CD4-positive, alpha-beta T cell treated with Interleukin-12 subunit alpha and Interleukin-12 subunit beta, for 1 hour (primary cell): ENCODE measurements at regions not wholly inside any gene's neighbourhood (a gene's known extent, or its start where the extent isn't known, plus 50 kb on each side); places are given as distances from the start of the nearest gene placed in this dataset.

Experiments
- DNase-seq: peaks from one replicate; pipeline ENCODE4 v3.0.0-alpha.2; 2020

DNA sequence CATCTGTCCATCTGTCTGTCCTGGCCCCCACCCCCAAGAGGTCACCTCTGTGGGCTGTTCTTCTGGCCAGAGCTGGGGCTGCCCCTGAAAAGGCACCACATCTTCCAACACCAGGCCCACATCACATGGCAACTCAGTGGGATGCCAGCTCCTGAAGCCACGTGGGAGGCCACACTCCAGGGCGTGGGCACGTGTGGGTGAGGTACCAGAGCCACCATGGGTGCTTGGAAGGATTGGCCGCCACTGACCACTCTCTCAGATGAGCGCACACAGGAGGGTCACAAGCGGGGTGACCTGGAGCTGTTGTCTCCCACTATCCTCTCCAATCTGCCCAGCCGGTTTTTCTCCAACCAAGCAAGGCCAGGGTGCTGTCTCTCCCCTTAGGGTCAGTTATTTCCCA lies 197.9 kb downstream of the TFCP2L1 start:
- DNase-seq = no peak

DNA sequence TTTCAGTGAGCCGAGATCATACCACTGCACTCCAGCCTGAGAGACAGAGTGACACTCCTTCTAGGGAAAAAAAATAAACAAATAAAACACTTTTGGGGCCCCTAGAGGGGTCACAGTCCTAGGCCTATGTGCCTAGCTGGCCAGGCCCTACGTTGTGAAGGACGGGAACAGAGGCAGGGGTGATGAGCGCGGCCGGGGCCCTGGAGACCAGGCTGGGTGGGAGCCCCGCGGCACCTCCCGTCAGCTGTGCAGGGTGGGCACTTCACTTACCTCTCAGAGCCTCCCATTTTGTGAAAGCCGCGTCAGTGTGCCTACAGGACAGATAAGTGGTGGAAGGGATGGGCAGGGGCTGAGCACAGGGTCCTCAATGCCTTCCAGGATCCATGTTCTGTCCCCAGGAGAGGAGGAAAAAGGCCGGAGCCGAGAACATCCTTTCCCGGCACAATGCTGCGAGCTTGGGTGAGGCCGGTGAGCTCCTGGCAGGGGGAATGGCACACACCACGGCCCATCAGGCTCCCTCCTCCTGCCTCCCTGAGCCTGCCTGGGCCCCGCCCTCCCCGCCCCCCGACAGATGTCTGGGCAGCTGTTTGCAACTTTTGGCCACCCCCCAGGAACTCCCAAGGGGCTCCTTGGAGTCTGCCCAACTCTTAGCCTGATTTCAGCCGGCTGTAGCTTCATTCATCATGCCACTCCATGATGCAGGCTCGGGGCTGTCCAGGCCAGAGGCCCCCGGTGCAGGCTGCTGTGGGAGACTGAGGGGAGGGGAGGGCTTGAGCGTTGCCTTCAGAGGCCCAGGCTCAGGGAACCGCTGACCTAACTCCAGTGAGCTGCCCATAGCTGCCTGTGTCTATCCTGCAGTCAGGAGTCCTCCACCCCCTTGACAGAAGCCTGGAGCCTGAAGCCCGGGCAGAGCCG lies 196.5 kb downstream of the TFCP2L1 start:
- no peak for DNase-seq

DNA sequence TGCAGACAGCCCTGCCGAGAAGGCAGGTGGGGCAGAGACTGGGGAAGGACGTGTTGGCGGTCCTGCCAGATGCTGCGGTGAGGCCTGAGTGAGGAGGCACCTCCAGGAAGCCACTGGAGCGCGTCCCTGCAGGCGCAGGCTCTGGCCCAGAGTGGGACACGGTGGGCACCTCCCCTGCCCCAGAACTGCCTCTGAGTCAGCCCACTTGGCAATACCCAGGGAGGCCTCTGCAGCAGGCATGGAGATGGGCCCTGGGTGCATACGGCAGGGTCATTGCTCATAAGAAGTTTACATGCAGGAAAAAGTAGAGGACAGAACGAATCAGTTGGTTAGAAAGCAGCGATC lies 195.9 kb downstream of the TFCP2L1 start:
- no peak for DNase-seq

DNA sequence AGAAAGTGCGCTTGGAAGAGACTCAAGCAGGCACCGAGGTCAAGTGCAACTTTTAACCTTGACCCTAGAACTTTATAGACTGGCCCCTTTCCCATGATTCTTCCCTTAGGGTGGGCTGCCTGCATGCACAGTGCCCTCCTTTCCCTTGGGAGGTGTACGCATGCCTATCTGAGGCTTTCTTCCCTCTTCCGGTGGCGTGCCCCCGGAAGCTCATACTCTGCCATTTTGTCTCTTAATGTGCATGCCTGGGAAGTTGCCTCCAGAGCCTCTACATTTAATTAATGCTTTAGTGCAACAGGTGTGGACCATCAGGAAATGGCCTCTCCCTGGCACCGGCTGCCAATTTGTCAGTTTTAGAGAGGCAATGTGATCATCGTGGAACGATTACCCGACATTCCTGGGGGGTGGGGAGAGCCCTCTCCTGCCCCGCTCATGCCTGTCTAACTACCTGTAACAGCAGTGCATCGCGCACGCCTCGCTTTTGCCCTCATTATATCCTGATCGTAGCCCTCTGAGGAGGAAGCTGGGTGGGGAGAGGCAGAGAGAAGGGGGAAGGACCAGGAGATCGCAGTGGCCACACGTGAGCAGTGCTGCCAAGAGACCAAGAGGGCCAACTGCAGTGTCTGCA lies 194.8 kb downstream of the TFCP2L1 start:
- DNase-seq = no peak

DNA sequence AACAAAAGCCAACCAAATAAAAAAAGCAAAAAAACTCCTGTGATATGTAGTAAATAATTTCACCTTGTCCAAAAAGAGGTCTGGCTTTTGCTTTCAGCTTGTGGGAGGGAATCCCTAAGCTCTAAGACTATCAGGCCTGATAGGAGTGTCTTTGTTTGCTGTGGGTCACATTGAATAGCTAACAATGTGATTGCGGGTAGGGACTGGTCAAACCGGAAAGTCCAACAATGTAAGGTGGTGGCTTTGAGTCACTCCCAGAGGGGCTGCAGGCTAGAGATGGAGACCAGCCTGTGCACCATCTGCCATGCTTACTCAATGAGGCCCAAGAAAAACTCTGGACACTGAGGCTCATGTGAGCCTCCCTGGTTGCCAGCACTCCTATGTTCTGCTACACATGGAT lies 192.9 kb downstream of the TFCP2L1 start:
- no peak for DNase-seq

DNA sequence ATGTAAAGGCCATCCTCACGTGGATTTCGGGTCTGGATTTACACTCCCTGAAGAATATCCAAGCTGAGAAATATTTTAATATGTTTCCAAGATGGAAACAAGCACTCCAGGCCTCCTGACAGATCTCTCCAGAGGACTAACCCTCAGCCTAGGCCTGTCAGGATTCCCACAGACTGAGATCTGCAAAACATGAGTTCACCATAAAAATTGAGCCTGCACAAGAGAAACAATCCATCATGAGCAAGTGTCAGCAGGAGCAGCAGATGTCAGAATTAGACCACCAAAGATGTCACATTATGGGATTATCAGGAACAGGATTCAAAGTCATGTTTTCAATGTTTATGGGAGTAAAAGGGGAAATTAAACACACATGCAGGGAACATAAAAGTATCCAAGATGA lies 191.3 kb downstream of the TFCP2L1 start:
- DNase-seq = no peak

DNA sequence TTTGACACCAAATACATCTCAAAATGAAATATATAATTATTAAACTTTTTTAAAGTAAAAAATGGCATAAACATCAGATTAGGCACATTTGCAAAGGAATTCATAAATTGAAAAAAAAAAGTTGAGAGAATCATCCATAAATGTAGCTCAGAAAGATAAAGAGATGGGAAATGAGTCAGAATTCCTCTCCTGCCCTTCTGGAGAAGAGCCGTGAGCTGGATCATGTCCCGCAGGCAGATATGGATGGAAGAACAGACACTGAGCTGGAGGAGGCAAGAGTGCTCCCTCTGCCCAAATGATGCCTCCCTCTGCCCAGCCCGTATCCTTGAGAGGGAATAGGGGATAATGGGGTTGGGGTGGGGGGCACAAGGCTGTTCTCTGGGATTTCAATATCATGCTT lies 190.9 kb downstream of the TFCP2L1 start:
- no peak for DNase-seq

DNA sequence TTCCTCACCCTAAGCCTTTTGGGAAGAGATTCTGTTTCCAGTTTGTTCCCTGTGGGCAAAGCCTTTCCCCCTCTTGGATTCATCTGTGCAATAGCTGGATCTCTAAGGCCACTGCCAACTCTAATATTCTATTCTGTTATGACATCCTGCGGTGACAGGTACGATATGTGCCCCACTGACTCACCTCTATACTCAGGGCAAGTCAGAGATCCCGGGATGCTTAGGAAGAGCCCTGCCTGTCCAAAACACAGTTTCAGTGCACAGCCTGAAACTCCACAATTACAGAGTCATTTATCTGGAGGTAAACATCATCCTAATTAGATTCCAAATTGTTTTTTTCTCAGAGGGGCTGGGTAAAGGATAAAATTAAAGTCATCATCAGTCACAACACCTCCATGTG lies 190.2 kb downstream of the TFCP2L1 start:
- no peak for DNase-seq

DNA sequence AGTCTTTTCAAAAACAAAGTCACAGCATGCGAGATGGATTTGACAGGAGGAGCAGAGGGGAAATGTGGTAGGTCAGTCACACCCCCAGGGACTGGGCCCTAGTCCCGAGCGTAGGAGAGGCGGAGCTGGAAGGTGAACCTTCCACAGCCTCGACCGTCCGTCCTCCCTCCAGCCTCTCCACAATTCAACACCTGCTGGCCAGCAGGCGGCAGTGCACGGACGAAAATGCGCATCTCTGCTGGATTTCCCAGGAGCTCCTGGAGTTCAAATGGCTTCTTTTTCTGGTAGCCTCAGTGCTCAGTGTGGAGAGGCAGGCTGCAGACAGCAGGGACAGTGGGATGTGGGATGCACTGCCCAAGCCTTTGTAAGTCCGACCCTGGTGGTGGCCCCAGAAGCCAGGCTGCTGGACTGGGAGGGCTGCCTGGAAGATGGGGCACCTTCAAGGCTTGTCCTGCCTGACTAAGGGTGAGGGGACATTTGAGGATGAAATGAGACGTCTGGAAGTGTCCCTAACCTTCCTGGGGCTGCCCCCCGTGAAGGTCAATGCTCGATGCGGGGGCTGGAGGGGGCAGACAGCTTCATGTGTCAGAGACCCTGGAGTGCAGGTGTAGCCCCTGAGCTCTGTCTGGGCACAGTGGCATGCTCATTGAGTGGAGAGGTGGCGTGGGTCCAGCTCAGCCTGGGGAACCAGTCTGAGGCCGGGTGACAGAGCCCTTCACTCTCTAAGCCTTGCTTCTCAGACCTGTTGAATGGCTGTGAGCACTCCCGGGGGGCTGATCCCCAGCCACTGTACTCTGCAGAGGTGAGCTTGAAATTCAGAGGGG lies 189.5 kb downstream of the TFCP2L1 start:
- no peak for DNase-seq

DNA sequence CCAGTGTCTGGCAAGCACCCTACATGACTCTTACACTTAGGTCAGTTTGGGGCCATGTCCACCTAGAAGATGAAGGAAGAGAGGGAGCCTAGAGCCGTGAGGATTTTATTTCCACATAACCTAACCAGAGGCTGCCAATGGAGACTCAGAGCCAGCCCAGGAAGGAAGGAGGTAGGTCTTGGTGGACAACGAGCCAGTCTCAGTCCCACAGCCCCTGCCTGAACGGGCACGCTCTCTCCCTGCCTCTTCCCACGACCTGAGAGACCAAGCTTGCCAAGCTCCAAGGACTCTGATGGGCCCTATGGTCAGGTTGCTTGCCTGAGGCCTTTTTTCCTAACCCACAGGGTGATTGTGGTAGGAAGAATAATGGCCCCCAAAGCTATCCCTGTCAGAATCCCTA lies 188.4 kb downstream of the TFCP2L1 start:
- DNase-seq = no peak

DNA sequence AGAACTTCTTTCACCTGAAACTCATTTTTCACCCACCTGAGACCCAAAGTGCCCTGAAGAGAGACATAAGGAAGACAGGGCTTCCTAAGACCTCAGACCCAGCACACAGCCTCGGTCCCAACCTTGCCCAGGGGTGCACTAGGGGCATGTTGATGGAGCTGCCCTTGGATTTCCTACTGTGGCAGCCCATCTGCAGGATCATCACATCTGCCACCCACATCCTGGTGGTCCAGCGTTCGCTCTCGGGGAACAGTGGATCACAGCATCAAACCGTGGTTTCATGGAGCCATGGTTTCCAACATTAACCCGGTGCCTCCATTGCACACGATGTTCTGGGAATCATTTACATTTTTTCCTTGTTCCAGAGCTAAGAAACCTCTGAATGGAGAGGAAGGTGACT lies 186.4 kb downstream of the TFCP2L1 start:
- no peak for DNase-seq

DNA sequence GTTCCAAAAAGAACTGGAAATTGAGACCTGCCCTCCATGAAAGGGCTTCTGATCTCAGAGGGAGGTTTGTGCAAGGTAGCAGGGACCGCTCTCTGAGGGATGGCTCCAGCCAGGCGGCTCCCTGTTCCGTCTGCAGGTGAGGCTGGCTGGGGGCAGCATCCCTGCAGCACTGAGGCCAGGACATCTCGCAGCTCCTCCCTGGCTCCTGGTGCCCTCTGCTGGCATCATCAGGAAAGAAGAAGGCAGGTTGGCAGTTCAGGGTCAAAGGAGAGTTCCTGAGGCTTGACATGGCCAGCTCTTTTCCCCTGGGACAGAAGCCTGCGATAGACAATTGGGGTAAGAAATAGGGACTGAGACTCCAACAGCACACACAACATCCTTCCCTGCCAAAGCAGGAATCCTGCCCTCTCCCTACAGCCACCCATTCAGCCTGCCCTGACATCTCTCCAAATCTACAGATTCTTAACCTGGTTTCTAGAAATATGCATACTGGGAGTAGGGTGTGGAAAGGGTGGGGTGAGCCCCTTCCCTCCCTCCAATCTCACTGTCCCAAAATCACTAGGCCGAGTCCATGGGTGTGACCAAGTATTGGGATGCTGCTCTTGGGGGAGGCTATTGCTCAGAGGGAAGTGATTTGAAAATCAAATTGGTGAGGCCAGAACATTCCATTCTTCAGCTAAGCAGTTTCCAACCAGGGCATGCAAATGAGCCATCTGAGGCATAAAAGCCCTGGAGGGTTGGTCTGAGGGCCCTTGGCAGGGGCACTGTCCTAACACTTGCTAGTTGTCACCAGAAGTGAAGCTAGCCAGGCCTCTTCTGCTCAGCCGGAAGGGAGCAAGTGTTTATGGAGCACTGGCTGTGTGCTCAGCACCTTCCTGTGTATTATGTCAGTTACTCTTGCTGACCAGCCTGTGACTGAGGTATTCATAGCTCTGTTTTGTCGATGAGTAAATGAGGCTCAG lies 185.4 kb downstream of the TFCP2L1 start:
- DNase-seq = no peak

DNA sequence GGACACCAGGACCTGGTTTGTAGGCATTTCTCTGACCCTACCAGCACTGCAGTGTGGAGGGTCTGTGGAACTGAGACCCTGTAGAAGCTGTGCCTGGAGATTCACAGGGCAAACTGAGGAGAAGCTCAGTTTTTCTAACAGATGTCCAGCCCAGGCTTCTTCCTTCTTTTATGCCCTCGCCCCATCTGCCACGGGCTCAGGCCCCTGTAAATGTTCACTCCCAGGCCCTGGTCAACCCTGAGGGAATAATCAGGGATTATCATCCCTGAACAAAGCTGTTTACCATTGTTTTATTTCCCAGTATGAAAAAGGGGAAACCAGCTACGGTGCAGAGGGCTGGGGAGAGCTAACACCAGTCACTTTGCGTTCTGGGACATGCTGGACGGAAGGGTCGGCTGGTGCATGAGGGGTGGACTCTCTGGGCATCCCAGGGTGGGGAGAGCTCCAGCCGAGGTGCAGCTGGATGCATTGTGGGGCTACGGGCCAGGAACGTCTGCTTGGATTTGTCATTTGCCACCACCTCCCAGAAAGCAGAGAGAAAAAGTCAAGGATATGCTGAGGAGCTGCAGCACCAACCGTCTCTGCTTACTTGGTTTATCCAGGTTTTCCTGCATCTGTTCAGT lies 183.8 kb downstream of the TFCP2L1 start:
- no peak for DNase-seq

DNA sequence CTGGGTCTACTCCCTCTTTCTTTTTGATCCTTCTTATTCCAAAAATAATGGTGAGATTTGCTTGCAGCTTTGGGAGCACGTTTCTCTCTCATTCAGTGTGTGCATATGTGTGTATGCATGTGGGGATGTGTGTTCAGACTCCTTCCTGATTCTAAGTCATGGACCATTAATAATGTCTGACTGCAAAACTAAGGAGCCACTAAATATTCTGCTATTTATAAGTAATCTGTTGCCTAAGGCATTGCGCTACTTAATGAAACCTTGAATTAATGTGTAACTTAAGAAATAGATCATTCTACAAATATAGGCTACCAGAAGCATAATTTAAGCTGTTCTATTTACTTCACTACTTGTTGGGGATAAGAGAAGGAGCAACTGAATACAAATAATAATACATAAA lies 182.1 kb downstream of the TFCP2L1 start:
- DNase-seq = no peak

DNA sequence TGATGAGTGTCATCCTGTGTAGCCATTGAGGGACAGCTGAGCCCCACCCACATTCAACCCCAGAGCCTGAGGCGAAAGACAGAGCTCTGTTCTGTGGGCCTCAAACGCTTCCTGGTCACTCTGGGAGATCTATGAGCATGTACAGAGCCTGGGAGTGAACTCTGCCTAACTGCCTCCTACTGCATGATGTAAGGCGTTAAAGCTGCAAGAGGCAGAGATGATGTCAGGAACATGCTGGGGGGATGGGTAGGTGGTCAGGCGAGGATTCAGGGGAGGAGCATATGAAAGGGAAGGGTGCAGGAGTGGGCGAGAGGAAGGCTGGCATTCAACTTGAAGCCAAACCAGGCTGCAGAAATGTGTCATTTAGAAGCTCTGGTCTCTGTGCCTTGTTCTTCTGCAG lies 181.0 kb downstream of the TFCP2L1 start:
- no peak for DNase-seq

DNA sequence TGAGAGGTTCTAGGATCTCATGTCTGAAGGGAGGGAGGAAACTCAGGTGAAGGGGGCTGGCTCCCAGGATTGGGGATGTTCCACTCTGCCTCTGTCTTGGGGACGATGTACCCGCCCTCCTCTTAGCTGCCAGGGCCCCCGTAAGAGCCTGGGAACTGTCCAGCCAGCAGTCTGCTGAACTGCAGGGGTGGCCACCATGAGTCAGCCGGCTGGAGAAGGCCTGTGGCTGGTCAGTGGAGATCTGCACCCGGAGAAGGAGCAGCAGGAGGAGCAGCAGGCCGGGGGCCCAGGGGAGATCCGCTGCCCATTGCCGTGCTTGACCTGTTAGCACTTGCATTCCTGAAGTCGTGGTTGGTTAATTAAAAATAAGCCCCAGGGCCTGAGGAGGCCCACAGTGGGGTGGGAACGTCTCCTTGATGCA lies 180.3 kb downstream of the TFCP2L1 start:
- DNase-seq = no peak

DNA sequence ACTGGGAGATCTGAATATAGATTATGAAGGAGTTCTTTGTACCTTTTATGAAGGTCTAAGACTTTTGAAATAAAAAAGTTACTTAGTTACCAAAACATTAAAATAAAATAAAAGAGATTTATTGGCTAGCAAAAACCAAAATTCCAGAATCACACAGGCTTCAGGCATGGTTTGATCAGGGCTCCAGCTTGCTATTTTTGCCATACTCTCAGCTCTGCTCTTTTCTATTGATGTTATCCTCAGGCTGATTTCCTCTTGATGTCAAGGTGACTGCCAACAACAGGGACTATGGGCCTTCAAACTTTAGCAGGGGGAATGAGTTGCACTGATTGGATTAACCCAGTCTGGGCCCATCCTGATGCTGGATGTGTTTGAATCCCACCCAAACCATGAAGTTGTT lies 174.1 kb downstream of the TFCP2L1 start:
- no peak for DNase-seq

DNA sequence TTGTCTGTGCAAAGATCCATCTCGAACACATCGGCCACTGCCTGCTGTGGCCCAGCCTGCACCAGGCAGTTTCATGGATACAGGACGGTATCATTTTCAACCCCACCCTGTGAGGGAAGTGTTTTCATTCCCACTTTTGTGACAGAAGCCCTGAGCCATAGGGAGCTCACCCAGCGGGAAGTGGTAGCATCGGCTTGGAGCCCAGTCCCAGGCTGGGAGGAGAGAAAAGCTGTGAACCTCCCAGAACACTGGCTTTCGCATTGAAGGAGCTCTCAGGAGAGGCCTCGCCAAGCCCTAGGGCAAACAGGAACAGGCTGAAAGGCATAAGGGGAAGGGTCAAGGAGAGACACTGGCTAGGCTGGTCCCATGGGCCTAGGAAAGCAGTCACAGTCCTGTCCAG lies 166.1 kb downstream of the TFCP2L1 start:
- no peak for DNase-seq

DNA sequence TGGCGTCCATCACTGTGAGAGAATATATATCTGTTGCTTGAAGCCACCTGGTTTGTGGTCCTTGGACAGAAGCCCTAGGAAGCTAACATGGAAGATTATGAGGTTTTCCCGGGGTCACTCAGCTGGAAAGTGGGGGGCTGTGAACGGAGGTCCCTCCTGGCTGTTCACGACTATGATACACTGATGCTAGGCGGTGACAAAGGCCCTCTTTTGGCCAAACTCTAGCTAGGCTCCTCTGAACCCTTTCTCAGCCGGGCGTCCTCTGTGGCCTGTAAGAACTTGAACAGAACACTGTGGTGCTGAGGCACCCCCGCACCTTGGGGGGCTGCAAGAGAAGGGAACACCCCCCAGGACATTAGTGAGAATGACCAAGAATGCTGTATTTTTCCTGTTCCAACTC lies 164.6 kb downstream of the TFCP2L1 start:
- DNase-seq = no peak

DNA sequence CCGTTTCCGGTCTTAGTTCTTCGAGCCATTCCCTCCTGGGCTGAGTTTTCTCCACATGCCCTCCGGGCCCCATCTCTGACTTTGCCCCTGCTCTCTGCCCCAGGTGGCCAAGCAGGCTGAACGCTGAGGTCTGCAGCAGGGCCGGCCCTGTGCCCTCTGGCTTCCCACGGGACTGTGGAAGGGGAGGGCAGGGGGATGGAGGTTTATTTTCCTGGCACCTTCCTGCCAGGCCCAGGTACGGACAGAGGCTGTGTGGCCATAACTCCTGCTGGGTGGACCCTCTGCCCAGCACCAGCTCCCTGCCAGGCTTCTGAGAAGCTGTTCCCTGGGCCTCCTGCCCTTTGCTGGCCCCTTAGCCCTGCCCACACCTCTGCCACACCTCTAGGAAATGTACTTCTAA lies 164.0 kb downstream of the TFCP2L1 start:
- DNase-seq = no peak

DNA sequence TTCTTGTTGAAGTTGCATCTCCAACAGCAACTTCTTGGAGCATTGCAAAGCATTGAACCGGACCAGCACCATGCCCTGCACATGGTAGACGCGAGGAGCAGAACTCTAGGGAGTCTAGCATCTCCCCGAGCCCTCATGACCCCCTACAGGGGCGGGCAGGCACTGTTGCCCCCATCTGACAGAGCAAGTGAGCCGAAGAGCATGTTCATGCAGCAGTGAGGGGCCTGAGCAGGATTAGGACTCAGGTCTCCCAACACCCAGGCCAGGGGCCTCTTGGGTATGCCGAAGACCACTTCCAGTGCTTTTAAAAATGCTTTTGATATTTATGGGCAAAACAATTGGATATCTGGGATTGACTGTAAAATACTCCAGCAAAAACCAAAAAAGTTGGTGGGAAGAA lies 163.3 kb downstream of the TFCP2L1 start:
- no peak for DNase-seq

DNA sequence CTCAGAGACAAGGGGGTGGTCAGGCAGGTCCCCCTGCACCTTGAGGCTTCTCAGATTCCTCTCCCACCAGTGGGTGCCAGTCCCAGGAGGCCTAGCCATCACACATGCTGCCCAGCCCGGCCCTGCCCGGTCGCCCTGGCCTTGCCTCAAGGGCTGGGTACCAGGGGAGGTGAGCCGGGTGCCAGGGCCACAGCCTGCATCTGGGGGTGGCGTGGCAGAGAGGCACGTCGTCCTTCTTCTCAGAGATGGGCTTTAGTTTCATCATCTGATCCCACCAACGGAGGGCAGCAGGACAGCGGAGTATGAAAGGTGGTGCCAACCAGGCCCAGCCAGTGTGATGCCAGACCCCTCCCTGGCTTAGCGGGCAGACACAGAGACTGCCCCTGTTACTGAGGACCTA lies 161.7 kb downstream of the TFCP2L1 start:
- no peak for DNase-seq
